ENCODE measurements at regions not wholly inside any gene's neighbourhood (a gene's known extent, or its start where the extent isn't known, plus 50 kb on each side); places are given as distances from the start of the nearest gene placed in this dataset.

DNA sequence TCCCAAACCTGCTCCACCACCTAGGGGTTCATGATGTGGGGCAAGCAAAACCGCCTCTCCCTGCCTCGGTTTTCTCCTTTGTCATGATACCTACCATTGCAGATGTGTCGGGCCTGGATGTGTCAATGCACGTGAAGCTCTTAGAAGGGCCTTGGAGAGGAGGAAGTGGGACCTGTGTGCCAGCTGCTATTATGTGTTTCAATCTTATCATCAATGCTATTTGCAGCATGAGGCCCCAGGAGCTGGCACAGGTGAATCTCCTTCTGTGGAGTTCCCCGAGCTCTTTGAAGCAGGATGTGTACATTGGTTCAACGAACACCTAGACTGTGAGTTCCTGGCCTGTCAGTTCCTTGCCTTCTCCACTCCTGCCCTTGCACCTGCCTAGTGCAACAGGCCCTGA is 331.6 kb downstream of the CTTN start:
- no peaks in the 10 kb centered on the region for H3K36me3 ChIP-seq
- TF ChIP-seq, protein P1, sequence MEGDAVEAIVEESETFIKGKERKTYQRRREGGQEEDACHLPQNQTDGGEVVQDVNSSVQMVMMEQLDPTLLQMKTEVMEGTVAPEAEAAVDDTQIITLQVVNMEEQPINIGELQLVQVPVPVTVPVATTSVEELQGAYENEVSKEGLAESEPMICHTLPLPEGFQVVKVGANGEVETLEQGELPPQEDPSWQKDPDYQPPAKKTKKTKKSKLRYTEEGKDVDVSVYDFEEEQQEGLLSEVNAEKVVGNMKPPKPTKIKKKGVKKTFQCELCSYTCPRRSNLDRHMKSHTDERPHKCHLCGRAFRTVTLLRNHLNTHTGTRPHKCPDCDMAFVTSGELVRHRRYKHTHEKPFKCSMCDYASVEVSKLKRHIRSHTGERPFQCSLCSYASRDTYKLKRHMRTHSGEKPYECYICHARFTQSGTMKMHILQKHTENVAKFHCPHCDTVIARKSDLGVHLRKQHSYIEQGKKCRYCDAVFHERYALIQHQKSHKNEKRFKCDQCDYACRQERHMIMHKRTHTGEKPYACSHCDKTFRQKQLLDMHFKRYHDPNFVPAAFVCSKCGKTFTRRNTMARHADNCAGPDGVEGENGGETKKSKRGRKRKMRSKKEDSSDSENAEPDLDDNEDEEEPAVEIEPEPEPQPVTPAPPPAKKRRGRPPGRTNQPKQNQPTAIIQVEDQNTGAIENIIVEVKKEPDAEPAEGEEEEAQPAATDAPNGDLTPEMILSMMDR (IDR thresholded peaks at IDR 0.05; ENCODE audit: low read depth, low read length) = no peak
- H3K4me3 ChIP-seq (ENCODE audit: low read depth, low read length) = no peak overlapping the region
- no peaks in the 10 kb centered on the region; the same call in 1 of the 2 replicates for H3K9me3 ChIP-seq
- no peaks in the 10 kb centered on the region for H3K27me3 ChIP-seq
- DNase-seq = no peak
- peaks cover 7% of the 10 kb centered on the region for H3K4me1 ChIP-seq

DNA sequence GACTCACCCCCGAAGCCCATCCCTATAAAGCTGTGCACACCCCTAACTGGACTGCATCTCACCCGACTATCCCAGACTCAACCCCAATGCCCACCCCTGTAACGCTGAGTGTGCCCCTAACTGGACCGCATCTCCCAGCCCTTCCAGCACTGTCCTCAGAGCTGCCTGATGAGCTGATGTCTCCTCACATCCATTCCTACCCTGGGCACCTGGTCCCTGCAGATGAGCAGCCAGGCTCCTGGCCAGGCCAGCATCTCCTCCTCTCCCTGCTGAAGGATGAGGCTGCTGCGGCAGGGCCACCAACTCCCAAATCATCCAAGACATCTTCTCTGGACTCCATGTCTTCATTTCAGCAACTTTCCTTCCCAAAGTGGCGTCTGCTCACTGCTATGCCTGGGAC is 332.1 kb downstream of the CTTN start:
- TF ChIP-seq, protein P1 (IDR thresholded peaks at IDR 0.05; ENCODE audit: low read depth, low read length) = no peak
- Histone ChIP-seq H3K36me3 (no peaks in the 10 kb centered on the region), H3K4me1 (peaks cover 7% of the 10 kb centered on the region), H3K9me3 (no peaks in the 10 kb centered on the region; the same call in 1 of the 2 replicates), H3K27me3 (no peaks in the 10 kb centered on the region), H3K4me3 (ENCODE audit: low read depth, low read length) (no peak overlapping the region)
- DNase-seq = no peak

DNA sequence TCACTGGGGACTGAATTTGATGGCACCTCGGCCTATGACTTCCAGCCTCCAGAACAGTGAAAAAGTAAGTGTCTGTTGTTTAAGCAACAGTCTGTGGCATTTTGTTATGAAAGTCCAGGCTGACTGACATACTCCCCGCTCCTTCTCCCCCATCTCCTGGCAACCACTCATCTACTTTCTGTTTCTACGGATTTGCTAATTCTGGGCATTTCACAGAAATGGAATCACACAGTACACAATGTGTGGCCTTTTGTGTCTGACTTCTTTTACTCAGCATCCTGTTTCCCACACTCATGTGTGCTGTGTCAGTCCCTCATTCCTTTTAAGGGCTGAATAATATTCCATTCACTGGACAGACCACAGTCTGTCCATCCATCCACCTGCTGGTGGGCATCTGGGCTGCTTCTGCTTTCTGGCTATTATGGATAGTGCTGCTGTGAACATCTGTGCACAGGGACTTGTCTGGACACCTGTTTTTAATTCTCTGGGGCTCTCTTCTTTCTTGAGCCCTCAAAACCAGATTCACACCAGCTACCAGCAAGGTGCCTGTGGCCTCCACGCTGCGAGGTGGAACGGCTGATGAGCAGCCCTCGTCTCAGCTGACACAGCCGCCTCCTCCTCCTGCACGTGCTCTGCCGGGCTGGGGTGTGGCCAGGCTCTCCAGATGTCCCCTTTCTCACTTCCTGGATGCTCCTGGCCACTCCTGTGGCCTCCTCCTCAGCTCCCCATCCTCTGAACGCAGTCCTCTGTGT is 333.1 kb downstream of the CTTN start:
- no peak overlapping the region for H3K4me3 ChIP-seq (ENCODE audit: low read depth, low read length)
- TF ChIP-seq, protein P1 (IDR thresholded peaks at IDR 0.05; ENCODE audit: low read depth, low read length) = no peak
- H3K36me3 ChIP-seq = no peaks in the 10 kb centered on the region
- no peak for DNase-seq
- H3K4me1 ChIP-seq = peaks cover 7% of the 10 kb centered on the region
- no peaks in the 10 kb centered on the region; the same call in 1 of the 2 replicates for H3K9me3 ChIP-seq
- H3K27me3 ChIP-seq = no peaks in the 10 kb centered on the region

DNA sequence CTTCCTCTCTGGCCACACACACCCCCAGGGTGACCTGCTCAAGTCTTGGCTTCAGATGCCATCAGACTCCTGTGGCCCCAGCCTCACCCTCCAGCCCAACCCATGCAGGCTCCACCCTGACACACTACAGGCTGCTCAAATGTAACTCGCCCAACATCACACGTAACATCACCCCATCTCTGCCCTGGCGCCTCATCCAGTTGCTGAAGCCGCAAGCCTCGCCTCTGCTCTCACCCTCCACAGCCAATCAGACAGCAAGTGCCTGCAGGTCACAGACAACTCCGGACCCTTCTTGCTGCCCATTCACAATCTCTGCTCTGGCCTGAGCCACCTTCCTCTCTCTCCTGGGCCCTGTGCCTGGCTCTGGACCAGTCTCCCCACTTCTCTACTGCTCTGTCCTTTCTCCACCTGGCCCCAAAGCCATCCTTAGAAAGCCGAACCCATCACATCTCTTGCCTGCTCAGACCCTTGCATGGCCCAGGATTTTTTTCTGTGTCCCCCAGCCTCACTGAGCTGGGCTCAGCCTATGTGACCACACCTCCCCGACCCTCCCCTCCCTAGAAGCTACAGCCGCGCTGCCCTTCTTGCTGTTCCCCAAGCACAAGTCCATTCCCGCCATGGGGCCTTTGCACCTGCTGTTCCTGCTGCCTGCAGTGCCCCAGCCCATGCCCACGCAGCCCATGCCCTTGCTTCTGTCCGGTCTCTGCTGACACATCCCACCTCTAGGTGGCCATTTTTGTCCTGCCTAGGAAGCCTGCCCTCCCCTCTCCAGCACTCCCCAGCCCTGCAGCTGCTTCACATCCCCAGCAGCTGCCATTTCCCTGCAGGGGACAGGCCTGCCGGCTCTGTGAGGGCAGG is 333.9 kb downstream of the CTTN start:
- TF ChIP-seq, protein P1 (IDR thresholded peaks at IDR 0.05; ENCODE audit: low read depth, low read length) = peak; percentile 21; the same call in 1 of the 2 replicates
- H3K4me3 ChIP-seq (ENCODE audit: low read depth, low read length) = no peak overlapping the region
- peaks cover 7% of the 10 kb centered on the region for H3K4me1 ChIP-seq
- H3K27me3 ChIP-seq = no peaks in the 10 kb centered on the region
- H3K36me3 ChIP-seq = no peaks in the 10 kb centered on the region
- DNase-seq = no peak
- no peaks in the 10 kb centered on the region; the same call in 1 of the 2 replicates for H3K9me3 ChIP-seq

DNA sequence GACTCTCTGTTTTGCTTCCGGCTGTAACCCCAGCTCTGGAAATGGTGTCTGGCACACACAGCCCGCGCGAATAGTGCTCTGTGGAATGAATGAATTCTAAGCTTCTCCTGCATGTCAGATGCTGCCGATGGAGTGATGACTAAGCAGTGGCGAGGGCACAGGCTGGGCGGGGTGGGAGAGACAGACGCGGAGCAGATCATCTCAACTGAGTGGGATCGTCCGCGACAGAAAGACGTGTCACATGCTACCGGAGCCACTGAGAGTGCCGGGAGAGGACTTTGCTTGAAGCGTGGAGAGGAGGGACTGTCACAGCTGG is 334.5 kb downstream of the CTTN start:
- Histone ChIP-seq H3K27me3 (no peaks in the 10 kb centered on the region), H3K36me3 (no peaks in the 10 kb centered on the region), H3K4me3 (ENCODE audit: low read depth, low read length) (no peak overlapping the region), H3K9me3 (no peaks in the 10 kb centered on the region; the same call in 1 of the 2 replicates), H3K4me1 (peaks cover 7% of the 10 kb centered on the region)
- peak; percentile 57 for DNase-seq
- TF ChIP-seq, protein P1 (IDR thresholded peaks at IDR 0.05; ENCODE audit: low read depth, low read length) = no peak

All from BE2C (cell line).